Transverse colon (tissue), 3 donors: ENCODE measurements at regions not wholly inside any gene's neighbourhood (a gene's known extent, or its start where the extent isn't known, plus 50 kb on each side); places are given as distances from the start of the nearest gene placed in this dataset.

Source experiments
- CTCF ChIP-seq, 5 experiments: fragments of 200-600 bp in 3 of 5; fragments of 450-650 bp in 2 of 5; sonication (generic) in 3 of 5; IDR thresholded peaks; 1 replicate in 2 of 5; 2 replicates in 3 of 5; pipeline ENCODE4 v1.5.1; 2016 to 2017; ENCODE audit warnings: antibody characterized with exemption in 5 of 5, inconsistent platforms in 3 of 5, mild to moderate bottlenecking in 2 of 5, moderate library complexity in 1 of 5
- EP300 ChIP-seq: sonication (generic); formaldehyde crosslinking; IDR thresholded peaks from one replicate; pipeline ENCODE4 v1.6.1; 2017; ENCODE audit warnings: antibody characterized with exemption, low read depth
- POLR2A ChIP-seq: fragments of 450-650 bp; IDR thresholded peaks from one replicate; pipeline ENCODE4 v1.6.1; 2016; ENCODE audit warnings: antibody characterized with exemption, mild to moderate bottlenecking, moderate library complexity

DNA sequence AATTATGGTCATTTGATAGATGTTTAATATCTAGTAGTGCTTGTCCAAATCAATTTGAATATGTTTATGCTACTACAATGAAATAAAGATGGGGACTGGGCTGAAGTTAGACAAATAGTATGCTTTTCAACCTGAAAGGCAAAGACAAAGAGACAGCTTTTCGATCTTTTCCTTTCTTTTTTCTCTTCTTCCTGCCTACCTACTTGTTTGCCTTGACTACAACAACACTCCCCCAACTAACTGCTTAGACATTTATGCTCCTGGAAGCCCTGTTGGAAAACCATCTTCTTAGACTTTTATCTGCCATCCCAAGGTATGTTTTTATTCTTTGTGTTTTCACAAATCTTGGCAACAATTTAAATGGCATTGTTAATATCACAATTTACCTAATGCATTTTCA, 374.4 kb upstream of the DDI1 start:
- TF ChIP-seq CTCF (IDR thresholded peaks at IDR 0.05) (no peak), POLR2A (no peak), EP300 (no peak)
